Caco-2 (cell line): ENCODE measurements at regions not wholly inside any gene's neighbourhood (a gene's known extent, or its start where the extent isn't known, plus 50 kb on each side); places are given as distances from the start of the nearest gene placed in this dataset.

Experiments
- BruUV-seq: library from RNA; stranded (reverse); fragments of 400-500 nt; replicated peaks from 2 replicates; lab custom pipeline; 2021; lab: Mats Ljungman, UMichigan
- CTCF ChIA-PET: fragments of 300-600 bp; sonication (Branson Sonifier 250); formaldehyde crosslinking; loops from one replicate; lab custom pipeline; 2022; ENCODE audit warnings: antibody characterized with exemption; lab: Charles Lee
- POLR2A ChIA-PET: fragments of 300-600 bp; sonication (Branson Sonifier 250); formaldehyde crosslinking; loops from one replicate; lab custom pipeline; 2022; ENCODE audit warnings: antibody characterized with exemption; lab: Charles Lee
- DNase-seq, 2 experiments: peaks; one replicate each; pipeline versions ENCODE4 v3.0.0 to v3.0.0-alpha.2; 2020 to 2022
- H3K27me3 ChIP-seq: replicated peaks from 2 replicates; pipeline ENCODE4 v1.6.0; 2011; ENCODE audit warnings: low read length; ENCODE audit not compliant: control insufficient read depth, insufficient read depth
- H3K36me3 ChIP-seq: 2 replicates; pipeline ENCODE4 v1.5.1; 2011; ENCODE audit warnings: low read length; ENCODE audit not compliant: control insufficient read depth, insufficient read depth
- H3K4me1 ChIP-seq: fragments of 250-450 bp; sonication (Bioruptor Pico); 2 replicates; pipeline ENCODE4 v1.5.1; 2020; ENCODE audit warnings: mild to moderate bottlenecking
- H3K4me3 ChIP-seq: 2 replicates; pipeline ENCODE4 v1.5.1; 2011; ENCODE audit warnings: low read depth, mild to moderate bottlenecking, control low read depth, low read length
- H3K9me3 ChIP-seq: fragments of 250-450 bp; sonication (Bioruptor Pico); 2 replicates; pipeline ENCODE4 v1.5.1; 2020; ENCODE audit warnings: mild to moderate bottlenecking, moderate library complexity
- H3K27ac Mint-ChIP-seq: one replicate; pipeline ENCODE4 v1.8.0; 2022; ENCODE audit warnings: mixed read lengths; ENCODE audit not compliant: unreplicated experiment
- H3K27me3 Mint-ChIP-seq: one replicate; pipeline ENCODE4 v1.8.0; 2022; ENCODE audit warnings: mixed read lengths; ENCODE audit not compliant: insufficient read depth, unreplicated experiment
- H3K36me3 Mint-ChIP-seq: one replicate; pipeline ENCODE4 v1.8.0; 2022; ENCODE audit warnings: mild to moderate bottlenecking, mixed read lengths; ENCODE audit not compliant: insufficient read depth, unreplicated experiment
- H3K4me1 Mint-ChIP-seq: one replicate; pipeline ENCODE4 v1.8.0; 2022; ENCODE audit warnings: low read depth, mixed read lengths; ENCODE audit not compliant: unreplicated experiment
- H3K4me3 Mint-ChIP-seq: one replicate; pipeline ENCODE4 v1.8.0; 2022; ENCODE audit warnings: mild to moderate bottlenecking, moderate library complexity, mixed read lengths; ENCODE audit not compliant: unreplicated experiment
- H3K9me3 Mint-ChIP-seq: one replicate; pipeline ENCODE4 v1.8.0; 2022; ENCODE audit warnings: mixed read lengths; ENCODE audit not compliant: unreplicated experiment
- CTCF ChIP-seq, 2 experiments: fragments of 200-600 bp in 1 of 2; IDR thresholded peaks; 1 replicate in 1 of 2; 2 replicates in 1 of 2; pipeline versions ENCODE4 v1.5.1 to v1.8.0; 2011 to 2022; ENCODE audit warnings: antibody characterized with exemption in 1 of 2, control low read depth in 1 of 2, inconsistent platforms in 1 of 2, low read depth in 1 of 2, low read length in 1 of 2, mild to moderate bottlenecking in 1 of 2, moderate library complexity in 1 of 2; ENCODE audit not compliant: insufficient read depth in 1 of 2, severe bottlenecking in 1 of 2, unreplicated experiment in 1 of 2
- intact Hi-C: fragments of 100-400 bp; cut with micrococcal nuclease; formaldehyde crosslinking; loops from one replicate; pipeline ENCODE4 v1.10.0; 2022; ENCODE audit not compliant: unreplicated experiment

- no peaks in the 10 kb centered on the region; the same call in 1 of the 2 replicates for H3K27me3 ChIP-seq
- no peak for DNase-seq
- CTCF ChIA-PET: no interaction called here
Observed at GRCh38 chr15:70342141-70342540, 244.4 kb upstream of the TLE3 start.

GRCh38 chr15:70341566-70341965 is 243.8 kb upstream of the TLE3 start:
- H3K9me3 Mint-ChIP-seq: no peaks in the 10 kb centered on the region
- Histone ChIP-seq H3K4me3 (no peak overlapping the region), H3K9me3 (no peaks in the 10 kb centered on the region), H3K36me3 (no peaks in the 10 kb centered on the region), H3K27me3 (no peaks in the 10 kb centered on the region; the same call in 1 of the 2 replicates), H3K4me1 (no peaks in the 10 kb centered on the region)
- BruUV-seq: no TSS peak
- H3K36me3 Mint-ChIP-seq: no peaks in the 10 kb centered on the region
- DNase-seq: no peak
- intact Hi-C loops: no loop called here
- no peaks in the 10 kb centered on the region for H3K4me1 Mint-ChIP-seq
- ChIA-PET POLR2A (no interaction called here), CTCF (no interaction called here)
- no peak overlapping the region for H3K27ac Mint-ChIP-seq
- no peak for TF ChIP-seq CTCF (IDR thresholded peaks at IDR 0.05; ENCODE audit: insufficient read depth in 1 of 2, low read depth in 1 of 2, low read length in 1 of 2, severe bottlenecking in 1 of 2, unreplicated experiment in 1 of 2)
- no peaks in the 10 kb centered on the region for H3K27me3 Mint-ChIP-seq
- no peak overlapping the region for H3K4me3 Mint-ChIP-seq

More at GRCh38 chr15:70342141-70342540, 244.4 kb upstream of the TLE3 start:
- BruUV-seq: no TSS peak
- Mint-ChIP-seq H3K4me3 (no peak overlapping the region), H3K27ac (no peak overlapping the region), H3K4me1 (no peaks in the 10 kb centered on the region), H3K36me3 (no peaks in the 10 kb centered on the region), H3K27me3 (no peaks in the 10 kb centered on the region), H3K9me3 (no peaks in the 10 kb centered on the region)
- no peak overlapping the region for H3K4me3 ChIP-seq
- intact Hi-C loops: no loop called here
- POLR2A ChIA-PET: no interaction called here
- TF ChIP-seq CTCF (IDR thresholded peaks at IDR 0.05; ENCODE audit: insufficient read depth in 1 of 2, low read depth in 1 of 2, low read length in 1 of 2, severe bottlenecking in 1 of 2, unreplicated experiment in 1 of 2): no peak
- no peaks in the 10 kb centered on the region for H3K9me3 ChIP-seq
- H3K4me1 ChIP-seq: no peaks in the 10 kb centered on the region
- no peaks in the 10 kb centered on the region for H3K36me3 ChIP-seq

- POLR2A ChIA-PET: no interaction called here
- BruUV-seq: no TSS peak
- no peak overlapping the region for H3K27ac Mint-ChIP-seq
Observed at GRCh38 chr15:70340494-70340870, 242.8 kb upstream of the TLE3 start.

More at GRCh38 chr15:70340494-70340870, 242.8 kb upstream of the TLE3 start:
- H3K4me1 ChIP-seq: no peaks in the 10 kb centered on the region
- TF ChIP-seq CTCF (IDR thresholded peaks at IDR 0.05; ENCODE audit: insufficient read depth in 1 of 2, low read depth in 1 of 2, low read length in 1 of 2, severe bottlenecking in 1 of 2, unreplicated experiment in 1 of 2): no peak
- Mint-ChIP-seq H3K9me3 (peaks cover 10% of the 10 kb centered on the region), H3K4me1 (no peaks in the 10 kb centered on the region), H3K4me3 (no peak overlapping the region), H3K27me3 (no peaks in the 10 kb centered on the region), H3K36me3 (no peaks in the 10 kb centered on the region)
- no peaks in the 10 kb centered on the region for H3K36me3 ChIP-seq
- no peak overlapping the region for H3K4me3 ChIP-seq
- no peak for DNase-seq
- CTCF ChIA-PET: no interaction called here
- H3K27me3 ChIP-seq: no peaks in the 10 kb centered on the region; the same call in 1 of the 2 replicates
- intact Hi-C loops: no loop called here
- H3K9me3 ChIP-seq: no peaks in the 10 kb centered on the region
